HCT116 (cell line): ENCODE measurements at regions not wholly inside any gene's neighbourhood (a gene's known extent, or its start where the extent isn't known, plus 50 kb on each side); places are given as distances from the start of the nearest gene placed in this dataset.

Source experiments
- ATAC-seq: fragments of 200-7000 bp; cut with Tn5 transposase; 2 replicates; pipeline ENCODE4 v1.9.1; 2020; ENCODE audit warnings: mild to moderate bottlenecking, moderate library complexity
- BruUV-seq: library from RNA; stranded (reverse); fragments of 400-500 nt; replicated peaks from 2 replicates; lab custom pipeline; 2021; lab: Mats Ljungman, UMichigan
- CTCF ChIA-PET: fragments of 300-600 bp; sonication (Branson Sonifier 250); formaldehyde crosslinking; loops from one replicate; lab custom pipeline; 2021; ENCODE audit warnings: antibody characterized with exemption; lab: Charles Lee
- POLR2A ChIA-PET: fragments of 300-600, 350-600 bp; sonication (Branson Sonifier 250); formaldehyde crosslinking; loops from one replicate; lab custom pipeline; 2021; ENCODE audit warnings: antibody characterized with exemption; lab: Charles Lee
- RAD21 ChIA-PET, 2 experiments: fragments of 300-600 bp; sonication (Branson Sonifier 250); formaldehyde crosslinking; loops; one replicate each; lab custom pipeline; 2023; ENCODE audit warnings: low total read pairs in 2 of 2; ENCODE audit not compliant: uncharacterized antibody in 2 of 2, unreplicated experiment in 2 of 2, low non-redundant PET in 1 of 2; lab: Charles Lee
- DNase-seq: peaks from one replicate; pipeline ENCODE4 v3.0.0-alpha.2; 2010; ENCODE audit warnings: low read depth, low spot score
- H2AFZ ChIP-seq: fragments of 200-600 bp; shearing (Covaris generic), sonication (generic); 2 replicates; pipeline ENCODE4 v1.6.1; 2017; ENCODE audit warnings: low read depth, mixed run types, mixed read lengths, antibody characterized with exemption, low read length; ENCODE audit not compliant: poor library complexity, severe bottlenecking
- H3K27ac ChIP-seq: 2 replicates; pipeline ENCODE4 v1.5.1; 2012; ENCODE audit warnings: low read depth, low read length
- H3K27me3 ChIP-seq: fragments of 200-600 bp; sonication (generic); 2 replicates; pipeline ENCODE4 v1.6.1; 2016; ENCODE audit warnings: mixed run types, low read length, mixed read lengths; ENCODE audit not compliant: insufficient read depth
- H3K36me3 ChIP-seq, 2 experiments: fragments of 200-500 bp in 1 of 2; fragments of 200-600 bp in 1 of 2; sonication (Bioruptor generic) in 1 of 2; sonication (generic) in 1 of 2; 2 replicates each; pipeline versions ENCODE4 v1.5.1 to v1.6.1; 2014 to 2016; ENCODE audit warnings: low read length in 2 of 2, inconsistent platforms in 1 of 2, mixed read lengths in 1 of 2, mixed run types in 1 of 2; ENCODE audit not compliant: insufficient read depth in 2 of 2, control insufficient read depth in 1 of 2
- H3K4me1 ChIP-seq, 2 experiments: fragments of 200-600 bp in 1 of 2; sonication (generic) in 1 of 2; 2 replicates each; pipeline versions ENCODE4 v1.5.1 to v1.6.1; 2012 to 2017; ENCODE audit warnings: low read length in 2 of 2, inconsistent platforms in 1 of 2, mild to moderate bottlenecking in 1 of 2, mixed read lengths in 1 of 2, mixed run types in 1 of 2, moderate library complexity in 1 of 2; ENCODE audit not compliant: insufficient read depth in 2 of 2, control insufficient read depth in 1 of 2
- H3K4me2 ChIP-seq: fragments of 200-600 bp; sonication (generic); 2 replicates; pipeline ENCODE4 v1.6.1; 2017; ENCODE audit warnings: mixed run types, low read length, mixed read lengths
- H3K4me3 ChIP-seq, 2 experiments: fragments of 200-600 bp in 1 of 2; sonication (generic) in 1 of 2; replicated peaks in 1 of 2; 2 replicates each; pipeline ENCODE4 v1.5.1; 2011 to 2016; ENCODE audit warnings: low read length in 2 of 2, control low read depth in 1 of 2, low read depth in 1 of 2, mild to moderate bottlenecking in 1 of 2, mixed read lengths in 1 of 2, mixed run types in 1 of 2
- H3K79me2 ChIP-seq: fragments of 200-600 bp; sonication (generic); 2 replicates; pipeline ENCODE4 v1.6.1; 2017; ENCODE audit warnings: mild to moderate bottlenecking, mixed run types, low read length, moderate library complexity, mixed read lengths; ENCODE audit not compliant: insufficient read depth
- H3K9ac ChIP-seq: fragments of 200-600 bp; sonication (generic); 2 replicates; pipeline ENCODE4 v1.6.1; 2016; ENCODE audit warnings: low read length, mixed read lengths
- H3K9me2 ChIP-seq: fragments of 200-600 bp; sonication (generic), shearing (Covaris generic); 2 replicates; pipeline ENCODE4 v1.6.1; 2017; ENCODE audit warnings: mixed run types, mild to moderate bottlenecking, moderate library complexity; ENCODE audit not compliant: insufficient read depth
- H3K9me3 ChIP-seq, 2 experiments: fragments of 200-500 bp in 1 of 2; fragments of 200-600 bp in 1 of 2; sonication (Bioruptor generic) in 1 of 2; sonication (generic) in 1 of 2; 2 replicates each; pipeline ENCODE4 v1.6.1; 2014 to 2017; ENCODE audit warnings: low read length in 2 of 2, mixed read lengths in 2 of 2, inconsistent platforms in 1 of 2, low read depth in 1 of 2, mild to moderate bottlenecking in 1 of 2, mixed run types in 1 of 2, moderate library complexity in 1 of 2; ENCODE audit not compliant: control insufficient read depth in 1 of 2, insufficient read depth in 1 of 2
- H4K20me1 ChIP-seq: fragments of 200-600 bp; sonication (generic), shearing (Covaris generic); 2 replicates; pipeline ENCODE4 v1.6.1; 2017; ENCODE audit warnings: mixed run types, mild to moderate bottlenecking, moderate library complexity; ENCODE audit not compliant: insufficient read depth
- CEBPB ChIP-seq: IDR thresholded peaks from 2 replicates; pipeline ENCODE4 v1.6.1; 2012; ENCODE audit warnings: low read depth
- CTCF ChIP-seq, 3 experiments: fragments of 200-600 bp in 1 of 3; sonication (generic) in 1 of 3; IDR thresholded peaks in 2 of 3; conservative IDR thresholded peaks in 1 of 3; 2 replicates each; pipeline ENCODE4 v1.5.1; 2012 to 2017; ENCODE audit warnings: low read depth in 2 of 3, low read length in 2 of 3, antibody characterized with exemption in 1 of 3, borderline replicate concordance in 1 of 3, control low read depth in 1 of 3, mild to moderate bottlenecking in 1 of 3, mixed read lengths in 1 of 3, mixed run types in 1 of 3, moderate library complexity in 1 of 3; ENCODE audit not compliant: insufficient read depth in 1 of 3
- ELF1 ChIP-seq: IDR thresholded peaks from 2 replicates; pipeline ENCODE4 v1.6.1; 2012; ENCODE audit warnings: low read depth, borderline replicate concordance
- EZH2 ChIP-seq: fragments of 200-600 bp; sonication (generic); IDR thresholded peaks from 2 replicates; pipeline ENCODE4 v1.6.1; 2017; ENCODE audit warnings: antibody characterized with exemption, mixed run types
- FOSL1 ChIP-seq: IDR thresholded peaks from 2 replicates; pipeline ENCODE4 v1.6.1; 2012; ENCODE audit warnings: low read depth
- POLR2A ChIP-seq: IDR thresholded peaks from 2 replicates; pipeline ENCODE4 v1.7.0; 2011; ENCODE audit warnings: borderline replicate concordance; ENCODE audit not compliant: insufficient read depth, insufficient read length; ENCODE audit errors: extremely low read depth
- POLR2AphosphoS5 ChIP-seq: IDR thresholded peaks from 2 replicates; pipeline ENCODE4 v1.6.1; 2011; ENCODE audit warnings: mild to moderate bottlenecking, low read depth, low read length, moderate library complexity
- RAD21 ChIP-seq: IDR thresholded peaks from 2 replicates; pipeline ENCODE4 v1.6.1; 2012; ENCODE audit warnings: low read depth, mild to moderate bottlenecking
- SIN3A ChIP-seq: IDR thresholded peaks from 2 replicates; pipeline ENCODE4 v1.6.1; 2012; ENCODE audit warnings: low read depth
- SP1 ChIP-seq: IDR thresholded peaks from 2 replicates; pipeline ENCODE4 v1.6.1; 2012; ENCODE audit warnings: low read depth
- SRF ChIP-seq: IDR thresholded peaks from 2 replicates; pipeline ENCODE4 v1.6.1; 2012; ENCODE audit warnings: low read depth
- TCF7L2 ChIP-seq: IDR thresholded peaks from 2 replicates; pipeline ENCODE4 v1.7.0; 2011; ENCODE audit warnings: borderline replicate concordance, inconsistent platforms; ENCODE audit not compliant: insufficient read depth, insufficient read length; ENCODE audit errors: extremely low read depth
- YY1 ChIP-seq: IDR thresholded peaks from 2 replicates; pipeline ENCODE4 v1.6.1; 2011; ENCODE audit warnings: low read length, low read depth, moderate library complexity, mild to moderate bottlenecking; ENCODE audit not compliant: insufficient replicate concordance; ENCODE audit errors: extremely low read depth
- ZBTB33 ChIP-seq: IDR thresholded peaks from 2 replicates; pipeline ENCODE4 v1.6.1; 2011; ENCODE audit warnings: mild to moderate bottlenecking, low read length, moderate library complexity; ENCODE audit not compliant: insufficient replicate concordance; ENCODE audit errors: extremely low read depth
- ZFX ChIP-seq: fragments of 450-650 bp; IDR thresholded peaks from 2 replicates; pipeline ENCODE4 v1.6.1; 2017
- ZNF274 ChIP-seq: fragments of 200-500 bp; sonication (Bioruptor generic); IDR thresholded peaks from 2 replicates; pipeline ENCODE4 v1.6.1; 2014; ENCODE audit warnings: mild to moderate bottlenecking, low read depth, low read length, inconsistent platforms
- intact Hi-C: fragments of 100-400 bp; cut with micrococcal nuclease; formaldehyde crosslinking; loops from 2 replicates; pipeline ENCODE4 v1.10.0; 2022

GRCh38 chr3:110184536-110184935 is 847.2 kb upstream of the DPPA4 start:
- no peak overlapping the region for H3K9ac ChIP-seq
- ChIA-PET RAD21 (no interaction called here), POLR2A (no interaction called here), CTCF (no interaction called here)
- DNase-seq, result no peak
- H3K79me2 ChIP-seq, result no peaks in the 10 kb centered on the region
- no peaks in the 10 kb centered on the region for H4K20me1 ChIP-seq
- ATAC-seq, result no peak
- 0 out of 4 replicates have a peak, but pooled peaks cover 0 to 3% of the 10 kb centered on the region in 2 experiments for H3K4me1 ChIP-seq
- no peak overlapping the region for H3K4me2 ChIP-seq
- no peak overlapping the region for H3K4me3 ChIP-seq
- H3K9me2 ChIP-seq, result no peaks in the 10 kb centered on the region
- no peak overlapping the region for H3K27ac ChIP-seq
- no peaks in the 10 kb centered on the region for H3K36me3 ChIP-seq
- no peak for TF ChIP-seq SIN3A
- no peak for TF ChIP-seq FOSL1
- TF ChIP-seq YY1, result no peak
- TF ChIP-seq SP1, result no peak
- TF ChIP-seq ZNF274, result no peak
- H2AFZ ChIP-seq, result peak overlapping the region; percentile 14
- no TSS peak for BruUV-seq
- H3K9me3 ChIP-seq, result no peaks in the 10 kb centered on the region; a peak in 1 of 4 replicates
- intact Hi-C loops, result no loop called here
- H3K27me3 ChIP-seq, result no peaks in the 10 kb centered on the region

- RAD21 ChIA-PET, result no interaction called here
- POLR2A ChIA-PET, result no interaction called here
- Histone ChIP-seq H3K36me3 (no peaks in the 10 kb centered on the region), H4K20me1 (no peaks in the 10 kb centered on the region), H3K9ac (no peak overlapping the region), H3K4me1 (no peaks in the 10 kb centered on the region), H3K79me2 (no peaks in the 10 kb centered on the region), H3K4me3 (no peak overlapping the region), H2AFZ (peak overlapping the region; percentile 13), H3K9me3 (no peaks in the 10 kb centered on the region; a peak in 1 of 4 replicates), H3K27ac (no peak overlapping the region), H3K9me2 (no peaks in the 10 kb centered on the region), H3K4me2 (no peak overlapping the region), H3K27me3 (no peaks in the 10 kb centered on the region)
- no TSS peak for BruUV-seq
- TF ChIP-seq SIN3A, result no peak
- TF ChIP-seq ELF1, result no peak
- no peak for TF ChIP-seq CTCF (IDR thresholded peaks at IDR 0.05 in 2 of 3, conservative IDR thresholded peaks at IDR 0.05 in 1 of 3; ENCODE audit: borderline replicate concordance in 1 of 3, insufficient read depth in 1 of 3, low read depth in 2 of 3, low read length in 2 of 3)
- no peak for TF ChIP-seq POLR2AphosphoS5
- TF ChIP-seq ZFX, result no peak
- no peak for TF ChIP-seq ZBTB33
- no peak for TF ChIP-seq SRF
- TF ChIP-seq CEBPB, result no peak
- no peak for TF ChIP-seq ZNF274
- TF ChIP-seq EZH2, result no peak
- no peak for TF ChIP-seq TCF7L2
- TF ChIP-seq RAD21, result no peak
- no peak for TF ChIP-seq POLR2A
- DNase-seq (no peak), ATAC-seq (no peak)
- intact Hi-C loops, result no loop called here
- CTCF ChIA-PET, result no interaction called here
Observed at GRCh38 chr3:110193074-110193473, 855.7 kb upstream of the DPPA4 start.
